Stimulated activated CD8-positive, alpha-beta memory T cell treated with anti-CD3 and anti-CD28 coated beads, Interleukin-2, amount 100 ng/mL, for 1 hour (primary cell): ENCODE measurements at regions not wholly inside any gene's neighbourhood (a gene's known extent, or its start where the extent isn't known, plus 50 kb on each side); places are given as distances from the start of the nearest gene placed in this dataset.

Source experiments
- DNase-seq, 2 donors: peaks; one replicate each; pipeline ENCODE4 v3.0.0-alpha.2; 2020; ENCODE audit warnings: low read depth in 2 of 2

DNA sequence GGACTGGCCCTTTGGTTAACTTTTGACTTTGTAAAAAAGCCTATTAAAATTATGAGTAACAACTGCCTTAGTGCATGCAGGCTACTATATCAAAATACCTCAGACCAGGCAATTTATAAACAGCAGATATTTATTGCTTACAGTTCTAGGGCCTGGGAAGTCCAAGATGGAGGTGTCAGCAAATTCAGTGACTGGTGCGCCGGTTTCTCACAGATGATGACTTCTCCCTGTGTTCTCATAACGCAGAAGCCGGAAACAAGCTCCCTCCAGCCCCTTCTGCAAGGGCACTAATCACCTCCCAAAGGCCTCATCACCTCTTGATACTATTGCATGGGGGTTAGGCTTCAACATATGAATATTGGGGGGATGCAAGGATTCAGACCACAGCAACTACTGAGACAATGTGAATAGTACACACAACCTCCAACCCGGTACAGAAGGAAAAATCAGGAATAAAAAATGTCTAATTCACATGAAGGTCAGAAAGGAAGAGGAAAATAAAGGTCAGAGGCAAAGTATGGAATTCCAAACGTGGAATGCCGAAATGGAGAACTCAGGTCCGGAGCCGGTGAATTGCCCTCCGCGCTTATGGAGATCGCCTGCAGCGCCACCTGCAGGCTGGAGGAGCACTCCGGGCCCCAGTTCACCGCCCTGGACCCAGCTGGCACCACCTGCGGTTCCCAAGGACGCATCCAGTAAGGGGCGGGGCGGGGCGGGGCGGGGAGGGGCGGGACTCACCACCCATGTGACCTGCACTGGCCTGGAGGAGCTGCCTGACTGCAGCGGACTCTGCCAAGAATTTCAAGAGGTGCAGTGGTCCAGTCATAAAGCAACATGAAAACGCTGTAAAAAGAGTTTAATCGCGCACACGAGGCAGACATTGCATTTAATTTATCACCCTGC, 203.4 kb downstream of the KIF26A start:
- no peak for DNase-seq

DNA sequence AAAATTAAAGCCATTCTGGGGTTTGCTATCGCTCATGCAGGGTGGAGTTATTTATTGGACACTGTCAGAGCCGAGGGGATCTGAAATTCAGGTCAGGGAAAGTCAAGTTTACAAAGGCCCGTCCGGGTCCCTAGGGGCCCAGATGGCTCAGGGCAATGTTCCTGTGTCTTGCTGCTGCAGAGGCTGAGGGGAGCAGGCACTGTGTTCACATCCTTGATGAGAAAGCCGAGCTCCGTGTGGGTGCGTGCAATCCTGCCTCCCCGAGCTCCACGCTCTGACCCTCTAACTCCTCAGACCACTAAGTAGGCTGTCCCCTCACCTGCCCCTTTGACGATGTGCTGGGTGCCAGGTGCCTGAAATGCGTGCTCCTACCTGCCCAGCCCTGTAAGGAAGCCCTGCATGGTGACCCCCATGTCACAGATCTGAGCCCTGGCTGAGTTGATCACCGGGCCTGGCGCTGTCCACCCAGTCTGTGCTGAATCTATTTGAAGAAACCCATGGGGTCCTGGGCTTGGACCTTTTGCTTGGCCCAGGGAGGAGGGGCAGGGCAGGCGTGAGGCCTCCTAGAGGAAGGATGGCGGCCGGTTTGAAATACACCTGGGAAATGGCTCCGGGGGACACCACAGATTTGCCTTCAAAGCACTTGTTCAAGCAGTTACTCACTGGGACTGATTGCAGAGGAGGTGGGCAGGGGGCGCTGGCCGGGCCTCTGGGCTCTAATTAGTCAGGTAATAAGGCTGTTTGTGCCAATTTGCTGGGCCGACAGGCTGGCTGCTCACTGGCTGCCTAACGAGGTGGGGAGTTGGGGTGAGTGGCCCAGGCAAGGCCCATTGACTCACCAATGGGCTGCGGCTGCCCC, 204.3 kb downstream of the KIF26A start:
- no peak for DNase-seq

DNA sequence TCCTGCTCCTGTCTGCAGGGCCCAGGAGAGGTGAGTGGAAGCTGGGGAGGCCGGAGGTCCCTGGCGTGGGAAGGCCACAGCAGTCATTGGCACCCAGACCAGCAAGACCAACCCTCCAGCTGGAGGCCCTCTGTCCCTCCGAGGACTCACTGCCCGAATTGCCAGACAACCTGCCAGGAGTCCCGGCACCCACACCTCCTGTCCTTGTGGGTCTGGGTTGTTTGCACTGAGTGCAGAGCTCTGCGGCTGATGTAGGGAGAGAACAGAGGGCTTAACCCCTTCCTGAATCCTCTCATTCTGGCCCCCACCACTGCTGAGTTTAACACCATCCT, 204.9 kb downstream of the KIF26A start:
- no peak for DNase-seq

DNA sequence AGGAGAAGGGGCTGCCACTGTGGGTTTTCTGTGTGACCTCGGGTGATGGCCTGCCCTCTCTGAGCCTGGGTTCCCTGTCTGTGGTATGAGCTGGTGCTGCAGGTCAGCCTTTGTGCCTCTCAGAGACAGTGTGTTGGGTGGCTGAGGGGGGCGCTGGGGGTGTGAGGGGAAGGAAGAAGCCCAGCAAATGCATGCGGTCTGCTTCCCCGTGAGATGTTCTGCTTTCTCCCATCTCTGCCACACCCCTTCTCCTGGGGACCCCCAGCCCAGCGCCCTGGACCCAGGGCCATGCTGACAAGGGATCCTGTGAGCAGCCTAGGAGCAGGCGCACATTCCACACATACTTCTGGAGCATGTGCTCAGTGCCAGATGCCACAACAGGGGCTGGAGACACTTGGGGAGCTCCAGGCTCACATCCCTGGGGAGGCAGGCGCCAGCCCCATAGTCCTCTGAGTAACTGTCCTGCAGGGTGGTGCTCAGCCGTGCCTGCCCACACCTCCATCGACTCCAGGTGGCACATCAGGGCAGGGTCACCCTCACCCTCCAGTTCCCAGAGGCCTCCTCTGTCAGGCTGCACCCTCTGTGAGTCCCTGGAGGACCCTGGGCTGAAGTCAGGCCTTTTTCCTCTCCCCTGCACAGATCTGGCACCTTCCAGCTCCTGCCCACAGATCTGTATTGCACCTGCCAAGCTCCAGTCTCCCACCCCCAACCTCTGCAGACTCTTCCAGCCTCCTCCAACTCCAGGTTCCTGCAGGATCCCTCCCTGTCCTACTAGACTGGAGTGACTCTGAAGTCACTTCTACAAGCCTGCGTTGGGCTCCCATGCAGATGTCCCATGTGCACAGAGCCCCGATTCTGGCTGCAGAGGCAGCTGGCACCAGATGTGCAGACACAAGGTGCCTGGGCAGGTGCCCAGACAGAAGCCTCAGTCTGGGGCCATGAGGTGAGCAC, 205.6 kb downstream of the KIF26A start:
- no peak for DNase-seq

DNA sequence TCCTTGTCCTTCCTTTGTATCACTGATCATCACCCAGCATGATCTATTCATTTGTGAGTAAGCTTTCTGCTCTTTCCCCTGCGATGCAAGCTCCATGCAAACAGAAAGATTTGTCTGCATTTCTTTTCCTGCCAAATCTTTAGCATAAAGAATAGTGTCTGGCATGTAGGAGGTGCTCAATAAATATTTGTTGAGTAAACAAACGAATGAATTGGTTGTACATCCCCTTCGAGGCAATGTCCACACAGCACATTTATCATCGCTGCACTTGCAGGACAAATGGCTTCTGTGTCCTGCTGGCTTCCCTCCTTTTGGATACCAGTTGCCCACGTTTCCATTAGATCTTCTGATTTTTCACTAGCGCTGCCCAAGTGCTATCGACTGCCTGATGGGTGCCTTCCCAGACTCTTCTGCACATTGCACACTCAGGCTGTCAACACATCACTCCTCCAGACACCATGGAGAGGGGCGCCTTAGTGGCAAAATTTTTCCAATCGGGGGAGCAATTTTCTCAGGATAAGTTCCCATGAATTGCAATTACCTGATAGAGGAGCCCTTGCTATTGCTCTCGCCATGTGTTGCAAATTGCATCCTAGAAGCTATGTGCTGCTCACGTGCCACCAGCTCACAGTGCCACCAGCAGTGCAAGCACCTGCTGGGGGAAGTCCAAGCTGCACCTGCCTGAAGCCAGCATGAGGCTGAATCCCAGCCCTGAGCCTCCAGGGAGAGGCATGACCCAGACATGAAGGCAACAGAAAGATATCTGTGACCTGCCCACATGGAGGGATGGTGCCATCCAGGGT, 206.6 kb downstream of the KIF26A start:
- no peak for DNase-seq

DNA sequence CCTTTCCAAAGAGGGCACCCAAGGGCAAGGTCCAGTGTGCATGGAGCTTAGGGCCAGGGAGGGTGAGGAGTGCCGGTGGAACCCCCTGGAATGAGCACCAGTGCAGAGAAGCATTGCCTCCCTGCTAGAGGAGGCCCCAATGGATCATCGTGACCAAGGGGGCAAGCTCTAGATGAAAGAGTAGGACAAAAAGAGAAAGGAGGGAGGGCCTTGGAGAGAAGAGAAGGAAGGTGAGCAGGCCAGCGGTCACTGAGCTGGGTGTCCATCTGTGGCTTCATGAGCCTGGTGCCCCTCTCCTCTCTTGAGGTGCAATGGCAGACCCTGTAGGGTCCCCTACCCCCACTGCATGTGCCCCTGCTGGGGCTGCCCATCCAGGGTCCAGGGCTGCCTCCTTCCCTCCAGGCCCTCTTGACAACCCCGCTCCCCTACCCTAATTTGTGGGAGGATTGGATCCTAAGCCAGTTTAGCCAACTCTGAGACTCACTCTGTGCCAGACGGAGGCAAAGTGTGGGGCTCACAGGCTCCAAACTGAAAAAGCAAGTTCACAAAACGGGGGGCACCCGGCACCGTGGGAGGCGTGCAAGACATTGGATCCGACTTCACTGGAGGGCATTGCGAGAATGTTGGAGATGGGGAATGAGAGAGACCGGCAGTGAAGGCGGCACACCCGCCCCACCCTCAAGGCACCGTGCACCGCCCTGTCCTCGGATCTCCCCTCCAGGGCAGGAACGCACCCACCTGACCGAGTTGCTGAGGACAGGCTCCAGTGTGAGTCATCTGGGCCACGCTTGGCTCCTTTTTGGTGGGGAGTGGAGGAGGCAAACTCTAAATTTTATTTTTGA, 207.5 kb downstream of the KIF26A start:
- DNase-seq, result no peak

DNA sequence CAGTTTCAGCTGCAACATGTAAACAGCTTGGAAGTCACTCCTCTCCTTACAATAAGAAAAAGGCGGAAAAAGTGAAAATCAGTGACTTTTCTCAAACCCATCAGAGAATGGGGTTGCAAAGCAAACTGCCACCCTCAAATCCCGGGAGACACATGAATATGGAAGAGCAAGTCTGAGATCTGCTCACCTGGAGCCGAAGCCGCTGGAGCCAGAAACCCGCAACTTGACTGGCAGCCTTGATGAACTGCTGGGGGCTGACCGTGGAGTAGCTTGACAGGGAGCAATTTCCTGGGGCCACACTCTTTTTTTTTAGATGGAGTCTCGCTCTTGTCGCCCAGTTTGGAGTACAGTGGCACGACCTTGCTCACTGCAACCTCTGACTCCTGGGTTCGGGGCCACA, 208.2 kb downstream of the KIF26A start:
- no peak for DNase-seq

DNA sequence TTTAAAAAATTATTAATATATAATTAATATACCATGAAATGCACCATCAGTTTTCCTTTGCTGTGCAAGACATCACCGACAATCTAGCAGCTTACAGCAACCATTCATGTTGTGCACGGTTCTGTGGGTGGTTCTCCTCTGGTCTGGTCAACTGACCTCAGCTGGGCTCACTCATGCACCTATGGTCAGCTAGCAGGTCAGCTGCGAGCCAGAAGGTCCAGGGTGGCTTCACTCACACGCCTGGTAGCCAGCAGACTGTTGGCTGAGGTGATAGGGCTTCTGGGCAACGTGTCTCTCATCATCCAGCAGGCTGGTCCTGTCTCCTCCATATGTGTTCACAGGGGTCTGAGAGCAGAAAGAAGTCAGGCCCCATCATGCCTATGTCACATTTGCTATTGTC, 210.4 kb downstream of the KIF26A start:
- DNase-seq, result no peak

DNA sequence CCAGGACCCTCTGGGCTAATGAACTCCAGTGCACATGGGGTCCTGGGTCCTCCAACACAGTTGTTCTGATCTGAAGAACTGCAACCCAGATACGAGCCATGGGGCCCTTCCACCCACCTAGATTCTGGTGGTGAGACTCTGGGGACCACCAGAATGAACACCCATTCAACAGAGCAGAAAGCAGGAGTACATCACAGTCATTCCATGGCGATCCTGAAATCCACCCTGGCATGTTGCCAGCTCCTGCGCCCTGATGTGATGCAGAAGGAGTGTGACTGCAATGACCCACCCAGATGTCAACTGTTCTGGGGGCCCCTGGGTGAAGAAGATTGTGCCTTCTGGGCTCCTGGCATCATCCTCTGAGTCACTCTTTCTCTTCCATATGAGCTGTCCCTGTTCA, 211.6 kb downstream of the KIF26A start:
- no peak for DNase-seq

DNA sequence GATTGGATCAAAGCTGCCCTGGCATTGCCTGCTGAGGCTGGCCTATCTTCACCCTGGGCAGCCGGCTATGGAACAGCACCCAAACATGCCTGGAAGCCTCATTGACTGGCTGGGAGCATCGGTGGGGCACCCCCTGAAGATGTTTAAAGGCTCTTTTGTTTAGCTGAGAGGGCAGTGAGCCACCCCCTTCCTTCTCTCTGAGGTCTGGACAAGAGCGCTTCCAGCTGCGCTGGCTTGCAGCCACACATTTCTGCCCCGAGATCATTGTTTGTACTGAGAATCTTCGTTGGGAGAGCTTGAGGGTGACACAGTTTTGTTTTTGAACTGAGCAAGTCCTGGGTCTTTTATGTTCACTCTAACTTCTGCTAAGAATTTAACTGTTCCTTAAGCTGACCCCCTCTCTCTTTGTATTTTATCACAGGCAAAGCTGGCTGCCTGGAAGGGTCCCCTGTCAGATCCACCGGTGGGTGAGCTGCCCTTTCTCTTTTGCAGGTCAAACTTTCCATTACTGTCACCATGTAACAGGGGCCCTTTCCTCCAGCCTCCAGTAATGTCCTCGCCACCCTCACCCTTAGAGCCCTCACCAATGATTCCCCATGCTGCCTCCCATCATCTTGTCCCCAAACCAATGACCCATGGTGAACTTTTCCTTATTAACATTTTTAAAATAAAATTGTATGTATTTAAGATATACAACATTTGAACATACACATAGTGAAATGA, 212.2 kb downstream of the KIF26A start:
- DNase-seq, result no peak

DNA sequence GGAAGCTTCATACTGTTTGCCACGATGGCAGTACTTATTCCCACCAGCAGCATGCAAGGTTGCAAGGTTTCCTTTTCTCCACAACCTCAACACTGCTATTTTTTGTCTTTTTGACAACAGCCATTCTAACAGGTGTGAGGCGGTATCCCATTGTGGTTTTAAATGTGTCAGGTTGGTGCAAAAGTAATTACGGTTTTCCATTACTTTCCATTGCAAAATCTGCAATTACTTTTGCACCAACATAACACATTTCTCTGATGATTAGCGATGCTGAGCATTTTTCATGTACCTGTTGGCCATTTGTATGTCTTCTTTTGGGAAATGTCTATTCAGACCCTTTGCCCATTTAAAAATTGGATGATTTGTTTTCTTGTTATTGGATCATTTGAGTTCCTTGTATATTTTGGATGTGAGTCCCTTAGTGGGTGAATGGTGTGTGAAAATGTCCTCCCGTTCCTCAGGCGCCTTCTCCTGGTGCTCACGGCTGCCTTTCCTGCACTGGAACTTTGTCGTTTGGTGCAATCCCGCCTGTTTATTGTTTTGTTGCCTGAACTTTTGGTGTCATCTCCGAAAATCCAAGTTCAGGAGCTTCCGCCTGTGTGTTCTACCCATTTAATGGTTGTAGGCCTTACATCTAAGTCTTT, 213.6 kb downstream of the KIF26A start:
- DNase-seq, result no peak

DNA sequence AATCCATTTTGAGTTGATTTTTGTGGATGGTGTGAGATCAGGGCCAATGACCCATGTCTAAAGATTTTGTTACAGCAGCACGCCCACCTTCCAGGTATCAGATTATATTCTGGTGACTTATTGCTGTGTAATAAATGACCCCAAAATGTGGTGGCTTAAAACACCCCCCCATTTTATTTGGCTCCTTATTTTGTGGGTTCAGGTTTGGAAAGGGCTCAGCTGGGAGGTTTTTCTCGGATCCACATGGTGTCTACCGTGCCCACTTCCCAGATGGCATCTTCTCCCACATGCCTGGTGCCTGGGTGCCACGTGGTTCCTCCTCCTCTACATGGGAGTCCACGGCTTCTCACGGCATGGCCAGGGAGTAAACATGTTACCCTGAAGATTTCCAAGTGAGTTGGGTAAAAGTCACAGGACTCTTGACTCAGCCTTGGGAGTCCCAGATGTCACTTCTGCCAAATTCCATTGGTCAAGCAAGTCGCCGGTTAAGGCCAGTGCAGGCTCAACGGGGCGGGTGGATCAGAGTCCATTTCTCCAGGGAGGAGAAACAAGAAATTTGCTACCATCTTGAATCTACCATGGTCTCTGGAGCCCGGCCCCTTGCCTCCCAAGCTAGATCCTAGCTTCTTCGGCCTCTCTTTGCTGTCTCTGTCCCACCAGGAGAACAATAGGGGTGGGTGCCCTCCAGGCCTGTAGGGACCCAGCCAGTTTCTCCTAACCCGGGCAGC, 214.3 kb downstream of the KIF26A start:
- no peak for DNase-seq

DNA sequence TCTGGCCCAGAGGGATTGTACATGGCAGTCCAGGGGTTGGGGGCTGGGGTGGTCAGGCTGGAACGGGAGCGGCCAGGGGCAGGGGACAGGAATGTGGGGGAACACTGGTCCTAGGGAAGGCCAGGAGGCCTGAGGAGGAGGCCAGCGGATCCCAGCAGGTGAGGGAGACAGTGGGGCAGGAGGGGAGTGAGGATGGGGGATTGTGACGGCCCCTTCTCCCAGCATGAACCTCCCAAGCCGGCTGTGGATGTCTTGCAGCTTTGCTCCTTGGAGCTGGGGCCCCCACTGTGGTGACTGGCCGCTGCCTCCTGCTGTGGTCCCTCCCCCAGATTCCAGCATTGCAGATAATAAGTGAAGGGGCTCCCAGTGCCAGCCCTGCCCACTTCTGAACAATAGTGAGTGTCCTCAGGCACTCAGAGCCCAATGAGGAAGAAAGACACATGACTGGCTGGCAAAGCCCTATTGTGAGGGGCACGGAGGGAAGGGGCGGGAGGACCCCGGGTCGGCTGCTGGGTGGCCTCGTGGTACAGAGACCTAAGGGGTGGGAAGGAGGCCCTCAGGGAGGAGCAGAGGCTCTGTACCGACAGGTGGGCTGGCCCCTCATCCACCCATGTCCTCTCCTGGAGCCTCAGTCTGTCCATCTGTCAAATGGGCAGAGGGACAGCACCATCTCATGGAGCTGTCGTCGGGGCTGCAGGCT, 215.0 kb downstream of the KIF26A start:
- DNase-seq, result no peak

DNA sequence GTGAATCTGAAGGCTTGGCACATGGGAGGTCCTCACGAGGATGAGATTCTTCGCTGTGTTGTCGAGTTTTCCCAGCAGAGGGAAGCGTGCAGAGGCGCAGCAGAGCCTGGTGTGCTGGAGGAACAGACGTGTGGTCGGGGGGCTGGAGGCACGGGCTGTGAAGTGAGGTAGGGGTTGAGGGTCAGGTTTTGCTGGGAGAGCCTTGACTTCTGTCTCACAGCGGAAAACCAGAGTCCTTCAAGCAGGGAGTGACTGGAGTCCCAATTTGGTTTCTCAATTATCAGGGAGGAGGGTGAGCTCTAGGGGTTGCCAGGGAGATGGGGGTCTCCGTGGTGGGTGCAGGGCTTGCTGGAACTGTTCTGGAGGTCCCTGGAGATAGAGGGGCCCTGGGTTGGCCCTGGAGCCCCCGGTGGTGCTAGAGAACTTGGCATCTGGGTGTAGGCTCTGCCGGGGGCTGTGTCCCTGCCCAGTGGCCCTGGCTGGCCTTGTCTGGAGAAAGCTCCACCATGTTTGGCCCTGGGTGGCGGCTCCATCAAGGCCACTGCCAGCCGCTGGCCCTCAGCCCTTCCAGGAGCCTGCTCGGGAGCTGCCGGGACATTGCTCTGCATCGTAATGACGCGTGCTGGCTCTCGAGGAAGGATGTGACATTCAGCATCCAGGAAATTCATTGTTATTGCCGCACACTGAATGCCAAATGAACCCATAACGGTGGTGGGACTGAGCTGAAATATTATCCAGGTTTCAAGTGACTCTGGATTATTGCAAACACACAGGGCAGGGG, 215.7 kb downstream of the KIF26A start:
- DNase-seq, result no peak

DNA sequence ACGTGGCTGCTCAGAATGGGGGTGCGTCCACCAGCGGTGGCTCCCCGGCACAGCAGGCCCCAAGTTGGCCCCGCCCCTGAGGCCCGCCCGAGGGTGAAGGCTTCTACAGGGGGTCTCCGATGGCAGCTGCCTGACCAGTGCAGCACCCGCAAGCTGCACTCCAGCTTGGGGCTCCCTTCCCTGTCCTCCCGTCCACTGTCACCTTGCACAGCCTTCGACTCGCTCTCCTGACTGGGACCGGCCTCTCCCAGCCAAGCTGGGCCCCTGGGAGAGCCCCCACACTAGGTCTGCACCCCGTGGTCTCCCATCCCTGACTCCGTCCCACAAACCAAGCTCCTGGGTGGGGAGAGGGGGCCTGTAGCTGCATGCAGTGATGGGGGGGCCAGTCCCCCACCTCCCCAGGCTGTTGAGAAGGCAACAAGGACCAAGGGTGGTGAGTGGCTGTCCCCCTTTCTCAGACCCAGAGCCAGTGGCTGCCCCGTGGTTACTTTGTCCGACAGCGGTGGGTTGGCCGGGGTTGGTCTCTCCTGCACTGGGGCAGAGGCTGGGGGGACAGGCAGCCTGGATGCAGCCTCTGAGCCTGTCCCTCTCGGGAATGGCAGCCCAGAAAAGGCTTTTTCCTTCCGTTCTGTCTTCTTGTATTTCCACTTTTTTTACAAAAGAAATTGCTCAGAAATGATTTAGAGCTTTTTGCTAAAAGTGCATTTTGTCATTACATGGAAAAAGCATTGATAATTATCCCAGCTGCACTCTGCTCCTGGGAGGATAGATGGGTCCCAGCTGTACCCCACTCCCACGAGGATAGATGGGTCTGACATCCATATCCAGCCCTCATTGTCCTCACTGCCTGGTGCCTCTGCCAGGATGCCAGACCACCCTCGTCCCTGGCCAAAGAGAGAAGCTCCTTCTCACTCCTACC, 217.0 kb downstream of the KIF26A start:
- no peak for DNase-seq
